Fibroblast of the conjunctiva (primary cell): ENCODE measurements at regions not wholly inside any gene's neighbourhood (a gene's known extent, or its start where the extent isn't known, plus 50 kb on each side); places are given as distances from the start of the nearest gene placed in this dataset.

ENCODE experiments used
- DNase-seq: peaks from one replicate; pipeline ENCODE4 v3.0.0-alpha.2; 2010; ENCODE audit warnings: low read depth

DNA sequence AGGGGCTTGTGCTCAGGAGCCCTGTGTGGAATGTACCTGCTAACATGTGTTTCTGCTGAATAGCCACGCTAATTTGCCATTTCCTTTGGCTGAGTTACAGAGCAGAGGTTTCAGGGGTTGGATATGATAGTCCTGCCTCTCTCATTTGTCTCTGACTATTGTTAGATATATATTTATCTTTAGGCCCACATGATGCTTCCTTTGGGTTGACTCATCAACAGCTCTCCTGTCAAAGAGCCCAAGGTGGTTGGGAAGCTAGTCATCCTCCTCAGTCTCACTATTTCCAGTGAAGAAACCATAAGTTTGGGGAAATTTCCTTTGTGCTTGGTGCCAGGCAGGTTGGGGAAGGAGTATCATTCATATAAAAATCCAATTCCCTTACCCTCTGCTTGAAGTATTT, 1194.6 kb downstream of the ZPLD1 start:
- DNase-seq, result no peak

DNA sequence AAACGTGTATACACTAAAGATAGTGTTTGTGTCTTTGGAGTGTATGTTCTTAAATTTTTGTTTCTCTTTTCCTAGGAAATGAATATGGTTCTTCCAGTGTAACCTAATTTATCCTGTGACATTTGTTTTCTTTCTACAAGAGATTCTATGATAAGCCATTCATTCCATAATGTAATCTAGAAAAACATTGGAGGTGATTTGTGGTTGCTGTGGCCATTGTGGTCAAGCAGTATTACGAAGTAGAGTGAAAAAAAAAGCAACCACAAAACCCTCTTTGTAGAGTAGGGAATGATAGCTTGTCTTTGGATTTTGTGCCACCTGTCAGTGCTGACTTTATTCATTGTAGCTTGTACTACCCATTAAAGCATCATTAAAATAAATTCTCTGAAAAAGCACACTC, 1209.6 kb downstream of the ZPLD1 start:
- DNase-seq, result no peak

DNA sequence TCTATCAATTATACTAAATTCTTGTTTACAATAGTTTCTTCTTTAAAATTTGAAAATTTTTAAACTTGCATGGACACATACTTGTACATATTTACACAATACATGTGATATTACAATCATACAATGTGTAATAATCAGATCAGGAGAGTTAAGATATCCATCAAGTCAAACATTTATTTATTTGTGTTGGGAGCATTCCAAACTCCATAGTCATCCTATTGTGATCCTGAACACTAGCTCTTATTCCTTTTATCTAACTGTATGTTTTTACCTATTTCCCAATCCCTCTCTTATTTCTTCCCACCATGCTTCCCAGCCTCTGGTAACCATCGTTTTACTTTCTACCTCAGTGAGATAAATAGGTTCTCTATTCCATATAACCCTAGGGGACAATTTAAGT, 1219.2 kb downstream of the ZPLD1 start:
- no peak for DNase-seq

DNA sequence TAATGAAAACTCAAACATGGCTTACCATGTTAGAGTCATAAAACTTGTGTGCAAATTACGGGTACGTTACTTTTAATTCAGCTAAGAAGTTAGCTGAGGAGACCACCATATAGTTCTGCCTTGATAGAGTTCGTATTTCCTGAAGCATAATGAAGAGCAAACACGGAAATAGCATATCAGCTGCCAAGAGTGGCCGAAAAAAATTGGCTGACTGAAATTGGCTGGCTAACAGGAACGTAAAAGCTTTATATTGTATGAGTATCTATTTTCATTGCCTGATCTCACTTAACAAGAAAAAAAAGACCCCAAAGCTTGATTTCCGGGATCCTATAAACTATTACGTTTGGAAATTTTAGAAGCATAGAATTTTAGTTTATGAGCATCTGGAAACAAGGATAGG, 1222.9 kb downstream of the ZPLD1 start:
- DNase-seq, result no peak

DNA sequence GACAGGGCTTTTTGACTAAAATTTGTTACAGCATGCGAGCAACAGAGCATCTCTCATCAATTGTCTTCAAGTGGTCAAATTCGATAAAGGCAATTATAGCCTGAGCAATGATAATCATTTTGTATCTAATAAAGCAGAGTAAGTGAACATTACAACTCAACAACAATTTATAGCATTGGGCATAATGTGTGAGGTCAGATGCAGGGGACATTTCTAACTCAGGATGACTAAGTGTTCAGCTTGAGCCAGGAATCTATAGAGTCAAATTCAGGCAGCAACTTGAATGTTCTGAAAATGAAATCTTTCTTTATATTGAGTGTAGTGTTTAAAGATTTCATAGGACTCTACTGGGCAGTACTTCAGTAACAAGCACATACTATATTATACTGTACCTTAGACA, 1226.0 kb downstream of the ZPLD1 start:
- DNase-seq, result no peak

DNA sequence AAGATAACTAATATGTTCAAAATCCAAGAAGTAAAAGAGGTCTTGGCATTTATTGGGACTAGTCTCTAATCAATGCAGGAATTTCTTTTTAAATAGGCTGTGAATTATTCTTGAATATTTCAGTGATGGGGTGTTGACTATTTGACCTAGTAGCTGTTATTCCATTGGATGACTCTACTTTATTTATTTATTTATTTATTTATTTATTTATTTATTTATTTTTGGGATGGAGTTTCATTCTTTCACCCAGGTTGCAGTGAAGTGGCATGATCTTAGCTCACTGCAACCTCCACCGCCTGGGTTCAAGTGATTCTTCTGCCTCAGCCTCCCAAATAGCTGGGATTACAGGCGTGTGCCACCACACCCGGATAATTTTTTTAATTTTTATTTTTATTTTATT, 1227.8 kb downstream of the ZPLD1 start:
- no peak for DNase-seq

DNA sequence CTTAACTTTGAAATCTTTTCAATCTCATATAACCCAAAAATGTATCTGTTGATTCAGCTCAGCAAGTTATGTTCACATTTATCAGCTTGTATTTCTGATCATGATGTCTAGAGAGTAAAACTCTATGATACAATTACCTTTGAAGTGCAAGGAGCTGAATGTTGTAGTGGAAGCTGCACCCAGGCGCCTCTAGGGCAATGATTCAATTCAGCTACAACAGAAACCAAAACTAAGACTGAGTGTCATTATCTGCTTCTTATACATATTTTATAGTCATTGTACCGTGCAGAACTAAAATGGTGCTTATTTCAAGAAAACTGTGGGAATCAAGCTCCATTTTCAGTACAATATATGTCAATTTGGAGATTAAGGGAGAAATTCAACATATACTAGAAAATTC, 1237.5 kb downstream of the ZPLD1 start:
- DNase-seq, result no peak

DNA sequence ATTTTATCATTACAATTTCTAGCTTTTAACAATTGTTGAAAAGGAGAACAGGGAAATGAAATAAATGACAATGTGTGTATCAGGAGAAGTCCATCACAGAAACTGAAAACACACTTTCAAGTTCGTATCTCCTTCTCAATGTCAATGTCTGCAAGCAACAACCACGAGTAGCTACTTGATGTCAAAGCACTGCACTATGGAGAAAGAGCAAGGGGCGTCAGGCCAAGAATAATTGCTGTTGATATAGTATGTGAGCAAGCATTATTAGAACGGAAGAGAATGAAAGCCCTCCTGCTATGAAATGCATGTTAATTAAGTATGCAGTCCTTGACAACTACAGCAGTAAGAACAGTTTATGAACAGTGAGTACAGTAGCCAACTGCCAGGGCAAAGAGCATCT, 1250.1 kb downstream of the ZPLD1 start:
- DNase-seq, result no peak

DNA sequence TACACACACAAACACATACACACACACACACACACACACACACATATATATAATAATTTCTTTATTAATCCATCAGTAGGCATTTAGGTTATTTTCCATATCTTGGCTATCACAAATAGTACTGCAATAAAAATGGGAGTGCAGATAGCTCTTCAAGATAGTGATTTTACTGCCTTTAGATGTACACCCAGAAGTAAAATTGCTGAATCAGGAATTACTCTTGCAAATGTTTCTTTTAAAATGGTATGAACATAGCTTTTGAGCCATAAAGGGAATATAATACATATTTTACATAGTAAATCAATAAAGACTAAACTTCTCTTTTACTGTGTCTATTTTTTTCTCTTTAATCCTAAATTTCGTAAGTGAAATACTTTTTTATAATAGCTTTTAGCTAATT, 1251.1 kb downstream of the ZPLD1 start:
- no peak for DNase-seq

DNA sequence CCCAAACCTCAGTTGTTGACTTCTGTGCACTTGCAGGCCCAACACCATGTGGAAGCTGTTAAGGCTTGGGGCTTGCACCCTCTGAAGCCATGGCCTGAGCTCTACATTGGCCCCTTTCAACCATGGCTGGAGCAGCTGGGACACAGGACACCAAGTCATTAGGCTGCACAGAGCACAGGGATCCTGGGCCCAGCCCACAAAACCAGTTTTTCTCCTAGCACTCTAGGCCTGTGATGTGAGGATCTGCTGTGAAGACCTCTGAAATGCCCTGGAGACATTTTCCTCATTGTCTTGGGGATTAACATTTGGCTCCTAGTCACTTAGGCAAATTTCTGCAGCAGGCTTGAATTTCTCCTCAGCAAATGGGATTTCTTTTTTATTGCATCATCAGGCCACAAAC, 1255.7 kb downstream of the ZPLD1 start:
- no peak for DNase-seq

DNA sequence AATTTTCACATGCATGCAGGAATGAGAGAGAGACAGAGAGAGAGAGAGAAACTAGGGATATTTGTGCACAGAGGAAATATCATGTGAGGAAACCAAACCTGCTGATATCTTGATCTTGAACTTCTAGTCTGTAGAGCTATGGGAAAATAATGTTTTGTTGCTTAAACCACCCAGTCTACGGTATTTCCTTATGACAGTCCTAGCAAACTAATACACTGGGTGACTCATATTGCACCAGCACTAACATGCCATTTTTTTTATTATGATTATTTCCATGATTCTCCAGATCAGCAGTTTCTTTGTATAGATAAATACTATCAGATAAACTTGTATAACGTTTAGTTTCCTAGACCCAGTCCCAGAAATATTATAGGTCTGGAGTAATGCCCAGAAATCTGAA, 1259.0 kb downstream of the ZPLD1 start:
- DNase-seq, result no peak

DNA sequence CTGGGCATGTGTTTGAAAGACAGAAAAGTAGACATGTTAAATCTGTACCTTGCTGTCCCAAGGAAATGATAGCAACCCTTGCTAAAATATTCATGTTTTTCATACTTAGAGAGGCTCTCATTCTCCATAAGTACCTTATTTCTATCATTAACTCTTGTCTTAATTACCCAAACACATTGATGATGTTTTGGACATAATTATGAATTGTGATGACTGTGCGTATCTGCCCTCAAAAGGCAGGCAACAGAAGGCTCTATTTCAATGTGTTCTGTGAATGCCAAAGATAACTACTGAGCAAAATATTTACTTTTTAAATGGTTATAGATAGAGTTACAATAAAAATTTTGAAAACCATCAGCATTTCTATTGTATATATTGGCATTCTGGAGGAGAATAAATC, 1263.8 kb downstream of the ZPLD1 start:
- no peak for DNase-seq

DNA sequence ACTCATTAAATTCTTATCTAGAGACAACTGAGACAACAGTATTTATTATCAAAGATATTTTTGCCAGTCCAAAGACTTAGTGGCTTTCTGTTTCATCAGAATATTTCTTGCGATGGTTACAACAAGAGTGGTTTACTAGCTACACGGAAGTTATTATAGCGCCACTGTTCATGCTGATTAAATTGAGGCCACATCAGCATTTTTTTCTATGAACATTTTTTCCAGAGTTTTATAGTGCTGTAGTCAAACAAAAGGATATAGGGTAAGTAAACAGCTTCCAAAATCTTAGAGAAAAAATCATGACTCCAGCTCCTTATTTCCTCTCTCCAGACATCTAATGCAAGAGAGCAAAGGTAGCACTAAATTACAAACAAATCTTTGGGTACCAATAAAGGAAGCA, 1264.4 kb downstream of the ZPLD1 start:
- DNase-seq, result no peak

DNA sequence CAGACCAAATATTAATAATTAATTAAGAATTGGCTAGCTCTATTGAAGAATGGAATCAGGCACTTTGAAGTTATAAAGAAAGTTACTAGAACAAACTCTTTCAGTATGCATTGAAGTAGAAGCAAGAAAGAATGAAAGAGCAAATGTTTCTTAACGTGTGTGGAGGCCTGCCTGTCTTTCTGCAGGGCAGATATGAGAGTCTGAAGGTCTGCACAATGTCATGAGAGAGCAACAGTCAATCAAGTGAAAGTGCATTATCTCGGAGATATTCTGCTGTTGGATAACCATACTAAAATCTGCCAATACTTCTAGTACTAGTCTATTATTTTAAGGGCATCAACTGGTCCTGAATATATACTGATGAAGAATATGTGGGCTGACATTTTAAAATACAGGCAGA, 1270.8 kb downstream of the ZPLD1 start:
- no peak for DNase-seq

DNA sequence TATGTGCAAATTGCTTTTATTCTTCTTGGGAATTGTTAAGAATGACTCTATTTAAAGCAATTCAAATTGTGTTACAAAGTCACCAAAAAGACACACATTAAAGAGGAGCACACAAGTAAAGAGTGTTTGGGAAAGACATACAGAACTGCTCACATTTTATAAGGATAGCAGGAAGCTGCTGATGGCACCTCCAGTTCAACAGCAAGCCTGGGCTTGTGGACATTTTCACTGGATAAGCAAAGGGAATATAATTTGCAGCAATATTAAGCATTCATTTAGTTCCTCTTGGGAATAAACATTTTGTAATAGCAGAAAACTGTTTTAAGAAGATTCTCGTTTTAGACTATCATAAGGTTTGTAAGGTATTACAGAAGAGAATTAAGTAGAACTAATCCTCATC, 1271.9 kb downstream of the ZPLD1 start:
- no peak for DNase-seq

DNA sequence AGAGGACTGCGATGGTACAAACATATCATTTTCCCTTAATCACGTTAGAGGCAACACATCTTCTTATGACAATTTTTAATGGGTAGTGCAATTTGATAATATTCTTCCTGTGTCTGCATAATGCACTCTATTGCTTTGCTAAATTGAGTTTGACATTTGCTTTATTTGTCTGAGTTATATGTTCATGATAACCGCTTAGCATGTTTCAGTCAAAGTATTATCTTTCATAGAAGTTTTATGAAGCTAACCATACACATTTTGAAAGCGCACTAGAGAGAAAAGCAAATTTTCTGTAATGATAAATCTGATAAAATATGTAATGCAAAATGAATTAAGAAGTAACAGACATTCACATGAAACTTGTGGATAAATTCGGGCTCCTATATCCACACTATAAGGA, 1276.9 kb downstream of the ZPLD1 start:
- DNase-seq, result no peak

DNA sequence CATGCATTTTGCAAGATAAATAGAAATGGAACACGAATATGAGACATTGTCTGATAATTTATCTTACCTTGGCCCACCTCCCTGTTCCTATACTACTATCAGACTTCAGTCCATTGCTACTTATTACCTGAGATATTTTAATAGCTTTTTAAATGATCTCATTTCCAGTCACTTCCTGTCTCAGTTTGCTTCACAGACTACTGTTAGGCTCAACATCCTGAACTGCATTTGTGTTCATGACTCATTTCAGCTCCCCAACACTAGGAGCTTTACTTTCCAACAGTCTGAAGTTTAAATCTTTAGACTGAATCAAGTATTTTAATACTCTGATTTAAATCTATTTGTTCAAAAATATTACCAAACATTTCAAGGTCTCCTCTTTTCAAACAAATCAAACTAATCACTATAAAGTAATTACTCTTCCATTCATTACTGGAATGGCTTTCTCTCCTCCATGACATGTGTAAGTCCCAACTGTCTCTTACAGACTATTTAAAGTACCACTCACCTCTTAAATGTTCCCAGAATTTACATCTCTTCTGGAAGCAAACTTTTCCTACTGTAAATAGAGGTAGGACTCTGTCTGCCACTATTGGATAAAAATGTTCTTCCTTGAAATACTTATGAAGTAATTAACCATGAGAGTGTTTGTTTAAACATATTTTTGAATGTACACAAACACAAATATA, 1277.6 kb downstream of the ZPLD1 start:
- no peak for DNase-seq

DNA sequence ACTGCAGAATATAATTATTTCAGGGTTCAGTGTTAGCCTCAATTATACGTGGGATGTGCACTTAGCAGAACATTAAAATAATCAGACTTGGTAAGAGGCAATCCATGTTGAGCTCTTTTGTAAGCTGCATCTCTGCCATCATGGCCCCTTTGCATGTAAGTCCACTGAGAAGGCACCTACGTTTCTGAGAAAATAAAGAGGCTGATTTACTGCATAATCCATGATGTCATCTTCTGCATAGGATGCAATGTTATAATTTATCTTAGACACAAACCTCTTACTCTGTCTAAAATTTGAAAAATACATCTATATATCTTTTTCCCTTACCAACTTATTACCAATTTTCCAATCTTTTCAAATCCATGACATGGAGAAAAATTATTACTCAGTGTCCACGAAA, 1294.7 kb downstream of the ZPLD1 start:
- DNase-seq, result no peak

DNA sequence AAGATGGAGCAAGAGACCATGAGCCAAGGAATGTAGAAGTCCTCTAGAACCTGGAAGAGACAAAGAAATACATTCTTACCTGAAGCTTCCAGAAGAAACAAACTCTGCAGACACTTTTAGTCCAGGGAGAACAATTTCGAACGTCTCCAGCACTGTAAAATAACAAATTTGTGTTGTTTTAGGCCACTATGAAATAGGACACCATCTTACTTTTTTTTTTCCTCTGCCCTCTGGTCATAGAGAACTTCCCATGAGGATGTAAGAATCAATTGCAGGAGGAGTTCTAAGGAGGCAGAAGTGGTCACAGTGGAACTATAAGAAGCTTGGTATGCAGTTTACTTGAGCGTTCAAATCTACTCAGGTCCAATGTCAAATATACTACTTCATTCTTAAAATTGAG, 1295.9 kb downstream of the ZPLD1 start:
- DNase-seq, result no peak

DNA sequence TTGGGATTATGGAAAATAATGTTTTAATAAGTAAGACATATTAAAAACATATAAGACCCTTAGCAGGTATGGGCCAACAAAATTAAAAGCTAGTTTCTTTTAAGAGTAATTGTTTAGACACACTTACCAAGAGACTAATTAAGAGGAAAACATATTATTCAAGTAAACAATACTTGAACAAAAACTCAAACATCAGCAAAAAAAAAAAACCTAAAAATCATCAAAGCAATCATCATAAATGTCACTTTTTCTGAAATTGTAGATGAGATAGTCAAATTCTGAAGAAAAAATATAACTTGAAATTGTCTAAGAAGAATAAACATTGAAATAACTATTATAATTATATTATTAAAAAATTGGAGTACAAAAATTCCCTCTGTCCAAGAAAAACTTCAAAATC, 1318.2 kb downstream of the ZPLD1 start:
- no peak for DNase-seq

DNA sequence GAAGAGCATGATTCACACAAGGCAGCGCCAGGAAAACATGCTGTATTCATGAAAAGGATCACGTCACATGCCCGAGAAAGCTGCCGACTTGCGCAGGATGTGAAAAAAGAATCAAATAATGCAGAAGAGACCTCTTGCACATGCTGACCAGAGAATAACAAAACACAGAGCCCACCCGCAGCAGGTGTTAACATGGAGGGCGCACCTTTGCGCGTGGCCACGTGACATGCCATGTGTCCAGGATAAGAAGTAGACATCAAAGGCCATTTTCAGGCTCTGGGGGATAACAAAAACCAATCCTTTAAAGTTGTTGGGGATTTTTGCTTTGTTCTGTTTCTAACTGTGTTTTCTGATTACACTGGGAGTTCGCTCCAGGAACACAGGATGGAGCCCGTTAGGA, 1332.8 kb downstream of the ZPLD1 start:
- no peak for DNase-seq

DNA sequence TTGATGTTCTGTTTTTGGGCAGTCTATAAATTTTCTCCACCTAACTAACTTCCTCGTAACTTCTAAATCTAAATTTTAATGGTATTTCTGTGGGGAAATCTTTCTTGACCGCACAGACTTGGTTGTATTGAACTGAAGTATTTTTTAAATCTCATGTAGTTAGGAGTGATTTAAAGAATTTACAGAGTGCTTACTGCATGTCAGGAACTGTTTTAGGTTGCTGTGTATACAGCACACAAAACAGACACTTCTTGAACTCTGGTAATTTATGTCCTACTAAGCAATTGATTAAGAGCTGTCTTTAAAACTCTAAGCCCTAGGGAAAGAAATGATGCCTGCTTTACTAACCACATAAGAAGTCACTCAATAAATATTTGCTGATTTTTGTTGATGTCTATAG, 1350.2 kb downstream of the ZPLD1 start:
- no peak for DNase-seq

DNA sequence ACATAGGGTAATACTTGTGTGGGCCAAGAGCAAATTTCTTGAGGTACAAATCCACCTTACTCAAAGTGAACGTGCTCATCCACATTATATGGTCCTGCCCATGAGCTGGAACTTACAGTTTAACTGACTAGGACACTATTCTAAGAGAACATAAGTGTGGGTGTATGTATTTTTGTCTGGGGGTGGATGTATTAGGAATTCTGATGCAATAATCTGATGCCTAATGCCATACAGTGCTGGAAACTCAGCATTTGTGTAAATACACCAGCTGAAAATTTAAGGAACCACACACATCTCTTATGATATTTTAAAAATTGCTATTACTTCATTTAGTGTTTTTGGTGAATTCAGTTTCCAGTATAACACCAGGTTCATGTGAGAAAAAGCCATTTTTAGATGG, 1350.7 kb downstream of the ZPLD1 start:
- no peak for DNase-seq

DNA sequence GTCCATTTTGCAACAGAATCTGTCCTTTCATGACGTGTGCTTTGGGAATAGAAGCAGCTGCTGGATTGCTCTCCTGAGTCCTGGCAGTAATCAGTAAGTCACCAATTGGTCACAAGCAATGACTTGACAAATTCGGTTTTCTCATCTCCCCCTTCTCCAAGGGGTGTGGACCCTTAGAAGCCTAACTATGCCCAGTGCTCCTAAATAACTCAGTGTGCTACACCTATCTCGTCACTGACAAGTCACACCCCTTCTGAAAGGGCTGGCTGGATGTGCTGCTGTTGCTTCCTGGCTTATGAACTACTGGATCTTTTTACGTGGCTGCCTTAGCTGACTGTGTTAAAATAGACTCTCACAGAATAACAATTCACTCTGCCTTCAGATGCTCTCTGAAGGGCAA, 1351.5 kb downstream of the ZPLD1 start:
- no peak for DNase-seq
